ENCODE measurements at regions not wholly inside any gene's neighbourhood (a gene's known extent, or its start where the extent isn't known, plus 50 kb on each side); places are given as distances from the start of the nearest gene placed in this dataset.
A peak's percentile ranks its signal among the peaks of the same experiment; 100 is the strongest.
"Not testable (repeated sequence)": the region's sequence is repeated elsewhere in the genome, so short reads cannot be mapped to it uniquely, and the experiment has no call there.

- DNase-seq = peak in 1 of 2 donors; percentile 21
- intact Hi-C loops (cut with DNase I; ENCODE audit: low total_unique reads); H3K4me1 ChIP-seq: not testable (repeated sequence)
Measured at GRCh38 chr9:40361018-40361417, 767.5 kb downstream of the FOXD4L6 start.

GRCh38 chr9:40330958-40331357 lies 797.5 kb downstream of the FOXD4L6 start:
- peak in 1 of 2 donors; percentile 11 for DNase-seq
- H3K9me3 ChIP-seq; H3K36me3 ChIP-seq; H3K4me1 ChIP-seq; H3K27me3 ChIP-seq; H3K27ac ChIP-seq; H3K4me3 ChIP-seq; intact Hi-C loops (cut with DNase I; ENCODE audit: low total_unique reads): not testable (repeated sequence)

More at GRCh38 chr9:40361018-40361417, 767.5 kb downstream of the FOXD4L6 start:
- not testable (repeated sequence) for H3K4me3 ChIP-seq, H3K27me3 ChIP-seq, H3K27ac ChIP-seq, H3K36me3 ChIP-seq, H3K9me3 ChIP-seq

DNA sequence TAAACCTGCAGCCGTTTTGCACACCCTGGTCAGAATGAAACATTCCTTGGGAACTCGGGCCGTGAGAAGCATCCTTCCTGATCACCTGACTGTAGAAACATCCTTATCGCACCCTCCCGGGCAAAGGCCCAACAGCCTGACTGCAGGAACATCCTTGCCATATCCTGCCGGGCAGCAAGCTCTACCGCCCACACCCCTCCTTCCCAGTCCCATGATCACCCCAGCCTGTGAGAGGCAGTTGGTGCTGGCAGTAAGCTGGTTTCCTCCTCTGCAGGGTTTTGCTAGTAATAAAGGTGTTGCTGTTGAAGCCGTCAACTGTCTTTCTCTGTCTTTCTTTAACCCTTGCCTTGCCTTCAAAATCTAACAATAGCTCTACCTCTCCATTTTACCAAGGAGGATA lies 799.6 kb downstream of the FOXD4L6 start:
- H3K9me3 ChIP-seq; DNase-seq; H3K36me3 ChIP-seq; H3K4me1 ChIP-seq; H3K27me3 ChIP-seq; intact Hi-C loops (cut with DNase I; ENCODE audit: low total_unique reads); H3K4me3 ChIP-seq; H3K27ac ChIP-seq: not testable (repeated sequence)

- DNase-seq; H3K9me3 ChIP-seq; H3K27ac ChIP-seq; H3K27me3 ChIP-seq; H3K36me3 ChIP-seq; intact Hi-C loops (cut with DNase I; ENCODE audit: low total_unique reads); H3K4me3 ChIP-seq; H3K4me1 ChIP-seq: not testable (repeated sequence)
Measured at GRCh38 chr9:40326179-40326578, 802.3 kb downstream of the FOXD4L6 start.

- intact Hi-C loops (cut with DNase I; ENCODE audit: low total_unique reads); H3K4me3 ChIP-seq; H3K27ac ChIP-seq; H3K4me1 ChIP-seq; H3K36me3 ChIP-seq; H3K9me3 ChIP-seq; H3K27me3 ChIP-seq: not testable (repeated sequence)
- DNase-seq = peak in 1 of 2 donors; percentile 56
Measured at GRCh38 chr9:40322730-40323129, 805.8 kb downstream of the FOXD4L6 start.

- intact Hi-C loops (cut with DNase I; ENCODE audit: low total_unique reads); H3K4me3 ChIP-seq; H3K36me3 ChIP-seq; H3K27ac ChIP-seq; DNase-seq; H3K4me1 ChIP-seq; H3K27me3 ChIP-seq; H3K9me3 ChIP-seq: not testable (repeated sequence)
Measured at GRCh38 chr9:40321857-40322256, 806.6 kb downstream of the FOXD4L6 start.

- not testable (repeated sequence) for H3K9me3 ChIP-seq, DNase-seq
Measured at GRCh38 chr9:40321204-40321603, 807.3 kb downstream of the FOXD4L6 start.

DNA sequence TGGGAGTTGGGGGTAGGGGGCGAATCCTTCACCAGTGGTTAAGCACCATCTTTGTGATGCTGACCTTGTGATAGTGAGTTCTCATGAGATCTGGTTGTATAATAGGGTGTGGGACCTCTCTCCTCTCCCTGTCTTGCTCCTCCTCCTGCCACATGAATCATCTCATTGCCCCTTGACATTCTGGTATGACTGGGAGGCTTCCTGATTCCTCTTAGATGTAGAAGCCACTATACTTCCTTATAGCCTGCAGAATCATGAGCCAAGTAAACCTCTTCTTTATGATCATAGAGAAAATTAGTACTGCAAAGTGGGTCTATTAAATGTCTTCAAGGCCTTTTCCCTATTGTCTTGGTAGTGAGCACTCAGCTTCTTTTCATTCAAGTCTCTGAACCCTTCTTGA lies 813.3 kb downstream of the FOXD4L6 start:
- H3K36me3 ChIP-seq; H3K4me1 ChIP-seq; H3K27me3 ChIP-seq; H3K4me3 ChIP-seq; H3K27ac ChIP-seq; DNase-seq; intact Hi-C loops (cut with DNase I; ENCODE audit: low total_unique reads); H3K9me3 ChIP-seq: not testable (repeated sequence)

More at GRCh38 chr9:40321204-40321603, 807.3 kb downstream of the FOXD4L6 start:
- H3K4me3 ChIP-seq; H3K36me3 ChIP-seq; intact Hi-C loops (cut with DNase I; ENCODE audit: low total_unique reads); H3K27ac ChIP-seq; H3K27me3 ChIP-seq; H3K4me1 ChIP-seq: not testable (repeated sequence)

- H3K4me1 ChIP-seq; H3K9me3 ChIP-seq; H3K27me3 ChIP-seq; intact Hi-C loops (cut with DNase I; ENCODE audit: low total_unique reads); H3K36me3 ChIP-seq; H3K4me3 ChIP-seq; H3K27ac ChIP-seq: not testable (repeated sequence)
- DNase-seq = peak in 1 of 2 donors; percentile 55
Measured at GRCh38 chr9:40289999-40290398, 838.5 kb downstream of the FOXD4L6 start.
